ENCODE measurements at regions not wholly inside any gene's neighbourhood (a gene's known extent, or its start where the extent isn't known, plus 50 kb on each side); places are given as distances from the start of the nearest gene placed in this dataset.

GRCh38 chr1:29671446-29672356 is 435.4 kb downstream of the PTPRU start:
- no peak for DNase-seq (ENCODE audit: low spot score)

DNA sequence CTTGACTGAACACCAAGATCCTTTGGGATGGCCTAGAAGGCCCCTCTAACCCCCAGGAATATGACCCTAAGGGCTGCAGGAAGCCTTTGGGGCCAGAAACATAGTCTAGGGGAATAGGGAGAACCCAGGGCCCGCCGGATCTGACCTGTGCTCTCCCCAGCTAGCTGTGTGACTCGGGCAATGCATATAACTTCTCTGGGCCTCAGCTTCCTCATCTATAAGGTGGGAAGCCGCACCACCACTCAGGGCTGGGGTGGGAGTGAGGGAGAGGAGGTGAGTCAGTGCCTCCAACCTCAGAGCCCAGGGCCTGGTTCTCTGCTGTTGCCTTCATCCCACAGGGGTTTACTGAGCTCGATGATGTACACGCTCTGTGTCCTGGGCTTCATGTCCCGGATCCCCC is 434.4 kb downstream of the PTPRU start:
- DNase-seq (ENCODE audit: low spot score) = no peak

DNA sequence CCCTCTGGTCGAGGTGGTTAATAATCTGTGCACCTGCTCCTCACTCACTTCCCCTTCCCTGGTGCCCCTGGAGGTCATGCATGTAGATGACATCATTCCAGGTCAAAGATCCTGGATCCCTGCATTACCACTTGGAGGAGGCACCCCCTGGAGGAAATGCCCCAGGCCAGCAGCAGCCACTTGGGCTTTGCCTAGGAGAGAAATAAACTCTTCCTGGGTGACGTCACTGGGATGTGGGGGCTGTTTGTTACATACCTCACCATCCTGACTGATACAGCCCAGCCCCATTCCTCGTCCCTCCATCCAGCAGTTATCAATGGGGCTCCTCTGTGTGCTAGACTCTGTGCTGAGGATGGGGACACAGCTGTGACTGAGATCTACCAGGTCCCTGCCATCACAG is 433.6 kb downstream of the PTPRU start:
- no peak for DNase-seq (ENCODE audit: low spot score)

DNA sequence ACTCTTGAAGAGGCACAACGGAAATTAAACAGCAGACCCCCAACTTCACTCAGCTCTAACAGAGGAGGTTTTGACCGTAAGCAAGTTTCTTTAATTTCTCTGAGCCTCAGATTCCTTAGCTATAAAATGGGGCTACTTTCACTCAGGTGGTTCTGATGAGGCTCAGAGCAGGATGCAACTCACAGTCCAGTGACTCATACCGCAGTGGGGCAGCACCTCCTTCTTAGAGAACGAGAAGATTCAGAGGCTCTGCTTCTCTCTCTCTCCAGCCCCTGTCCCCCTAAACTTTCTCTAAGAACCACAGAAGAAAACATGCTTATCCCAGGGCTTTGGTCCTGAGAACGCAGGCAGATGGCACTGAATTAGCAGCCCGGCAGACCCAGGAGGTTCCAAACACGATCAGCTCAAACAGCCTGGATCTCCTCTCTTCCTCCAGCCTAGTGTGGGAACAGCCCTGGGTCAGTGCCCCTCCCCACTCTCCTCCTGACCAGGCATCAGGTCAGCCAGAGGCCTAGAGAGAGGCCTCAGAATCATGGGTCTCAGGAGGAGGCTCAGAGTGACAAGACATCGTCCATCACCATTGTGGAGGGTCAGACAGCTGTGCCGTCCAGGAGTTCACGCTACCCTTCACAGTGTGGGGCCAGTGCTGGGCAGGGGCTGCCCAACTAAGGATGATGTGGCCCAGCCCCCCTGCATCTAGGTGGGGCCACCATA is 433.0 kb downstream of the PTPRU start:
- DNase-seq (ENCODE audit: low spot score) = no peak

DNA sequence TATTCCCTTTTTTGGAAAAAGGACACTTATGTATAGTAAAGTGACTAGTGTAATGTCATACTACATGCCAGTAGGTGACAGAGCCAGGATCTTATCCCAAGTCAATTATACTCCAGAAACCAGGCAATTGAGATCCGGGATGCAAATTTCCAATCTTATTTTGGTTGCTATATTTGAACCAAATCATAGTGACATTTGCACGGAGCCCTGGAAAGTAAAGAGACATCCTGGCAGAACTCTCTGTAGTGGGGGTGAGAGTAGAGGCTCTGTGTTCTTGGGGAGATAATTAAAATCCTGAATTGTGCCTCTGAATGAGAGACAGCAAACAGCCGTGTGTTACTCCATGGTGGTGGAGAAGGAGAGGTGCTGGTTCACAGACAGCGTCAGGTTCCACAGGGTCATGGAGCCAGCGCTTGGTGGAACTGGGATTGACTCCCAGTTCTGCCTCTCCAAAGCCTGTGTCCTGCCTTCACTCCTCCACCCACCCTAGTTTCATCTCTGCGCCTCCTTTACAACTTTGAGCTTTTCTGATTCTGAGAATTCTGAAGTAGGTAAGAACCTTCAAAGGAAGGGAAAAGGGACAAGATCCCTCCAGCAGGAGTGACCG is 432.3 kb downstream of the PTPRU start:
- DNase-seq (ENCODE audit: low spot score) = no peak

- DNase-seq (ENCODE audit: low spot score) = no peak
Measured at GRCh38 chr1:29667951-29668350, 431.6 kb downstream of the PTPRU start.

- DNase-seq (ENCODE audit: low spot score) = no peak
Measured at GRCh38 chr1:29664711-29665110, 428.4 kb downstream of the PTPRU start.

GRCh38 chr1:29658688-29659087 is 422.4 kb downstream of the PTPRU start:
- no peak for DNase-seq (ENCODE audit: low spot score)

DNA sequence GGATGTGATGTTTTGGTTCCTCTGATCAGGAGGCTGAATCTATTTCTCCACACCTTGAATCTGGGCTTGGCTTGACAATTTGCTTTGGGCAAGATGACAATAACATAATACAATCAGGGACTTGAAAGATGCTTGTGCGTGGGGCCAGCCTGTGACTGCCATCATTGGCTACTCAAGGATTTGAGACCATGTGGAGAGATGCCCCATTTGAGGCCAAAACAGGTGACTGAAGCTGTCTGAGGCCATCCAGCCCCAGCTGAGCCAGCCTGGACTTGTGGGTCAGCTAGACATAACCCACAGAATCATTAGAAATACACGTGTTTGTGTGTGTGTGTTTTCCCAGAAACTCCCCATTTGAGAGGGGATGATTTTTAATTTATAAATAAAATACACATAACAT is 421.5 kb downstream of the PTPRU start:
- DNase-seq (ENCODE audit: low spot score) = no peak

DNA sequence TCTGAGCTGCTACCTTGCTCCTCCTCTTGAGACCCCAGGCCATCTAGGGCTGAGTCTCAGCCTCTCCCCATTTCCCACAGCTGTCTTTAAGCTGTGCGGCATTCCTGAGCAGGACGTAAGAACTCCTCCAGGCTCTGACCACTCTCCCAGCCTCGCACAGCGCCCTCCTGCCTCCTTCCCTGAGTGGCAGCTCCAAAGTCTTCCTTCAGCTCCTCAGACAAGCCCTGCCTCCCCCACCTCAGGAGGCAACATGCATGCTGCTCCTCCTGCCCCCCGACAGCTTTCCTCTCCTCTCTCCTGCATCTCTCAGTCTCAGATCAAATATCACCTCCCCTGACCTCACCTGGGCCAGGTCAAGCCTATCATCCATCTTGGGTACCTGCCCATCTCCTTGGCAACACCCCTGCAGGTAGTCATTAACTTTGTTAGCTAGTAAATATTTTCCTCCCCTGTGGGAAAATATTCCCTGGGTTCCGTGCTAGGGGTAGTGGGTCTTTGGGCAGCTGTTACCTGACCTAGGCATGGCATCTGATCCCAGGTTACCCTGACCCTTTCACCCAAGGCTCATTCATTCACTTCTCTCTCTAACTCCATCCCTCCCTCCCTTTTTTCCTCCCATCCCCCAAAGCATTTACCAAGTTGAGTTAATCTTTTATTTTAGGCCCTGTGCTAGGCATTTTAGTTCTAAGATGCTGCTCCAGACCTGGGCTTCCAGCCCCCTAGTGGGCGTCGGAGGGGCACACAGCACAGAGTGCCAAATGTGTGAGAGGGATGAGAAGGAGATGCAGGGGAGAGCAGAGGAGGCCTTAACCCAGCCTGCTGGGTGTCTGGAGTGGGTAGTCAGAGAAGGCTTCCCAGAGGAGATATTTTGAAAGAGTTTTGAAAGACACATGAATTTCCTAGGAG is 419.9 kb downstream of the PTPRU start:
- peak; percentile 4 for DNase-seq (ENCODE audit: low spot score)

- DNase-seq (ENCODE audit: low spot score) = no peak
Measured at GRCh38 chr1:29655145-29655544, 418.8 kb downstream of the PTPRU start.

DNA sequence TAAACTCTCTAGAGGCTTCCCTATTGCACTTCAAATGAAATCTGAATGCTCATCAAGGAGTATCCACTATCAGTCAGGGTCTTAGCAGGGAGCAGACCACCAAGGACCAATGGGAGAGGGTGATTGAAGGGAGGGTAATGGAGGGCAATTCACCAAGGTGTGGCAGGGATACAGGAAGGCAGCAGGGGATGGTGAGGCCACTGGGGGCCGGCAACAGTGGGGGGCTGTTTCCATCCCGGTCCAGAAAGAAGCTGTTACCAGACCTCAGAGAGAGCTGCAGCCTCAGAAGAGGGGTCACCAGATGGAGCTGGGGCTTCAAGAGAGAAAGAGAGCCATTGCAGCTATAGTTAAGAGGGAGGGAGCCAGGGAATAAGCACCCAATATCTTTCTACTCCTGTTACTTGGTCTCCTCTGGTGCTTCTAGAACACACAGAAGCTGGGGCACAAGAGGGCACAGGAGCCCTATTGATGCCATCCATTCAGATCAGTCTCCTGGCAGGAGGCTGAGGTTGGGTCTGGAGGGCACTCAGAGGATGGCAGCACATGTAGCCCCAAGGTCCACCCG is 417.6 kb downstream of the PTPRU start:
- DNase-seq (ENCODE audit: low spot score) = no peak

GRCh38 chr1:29653034-29653810 is 416.9 kb downstream of the PTPRU start:
- DNase-seq (ENCODE audit: low spot score) = no peak

DNA sequence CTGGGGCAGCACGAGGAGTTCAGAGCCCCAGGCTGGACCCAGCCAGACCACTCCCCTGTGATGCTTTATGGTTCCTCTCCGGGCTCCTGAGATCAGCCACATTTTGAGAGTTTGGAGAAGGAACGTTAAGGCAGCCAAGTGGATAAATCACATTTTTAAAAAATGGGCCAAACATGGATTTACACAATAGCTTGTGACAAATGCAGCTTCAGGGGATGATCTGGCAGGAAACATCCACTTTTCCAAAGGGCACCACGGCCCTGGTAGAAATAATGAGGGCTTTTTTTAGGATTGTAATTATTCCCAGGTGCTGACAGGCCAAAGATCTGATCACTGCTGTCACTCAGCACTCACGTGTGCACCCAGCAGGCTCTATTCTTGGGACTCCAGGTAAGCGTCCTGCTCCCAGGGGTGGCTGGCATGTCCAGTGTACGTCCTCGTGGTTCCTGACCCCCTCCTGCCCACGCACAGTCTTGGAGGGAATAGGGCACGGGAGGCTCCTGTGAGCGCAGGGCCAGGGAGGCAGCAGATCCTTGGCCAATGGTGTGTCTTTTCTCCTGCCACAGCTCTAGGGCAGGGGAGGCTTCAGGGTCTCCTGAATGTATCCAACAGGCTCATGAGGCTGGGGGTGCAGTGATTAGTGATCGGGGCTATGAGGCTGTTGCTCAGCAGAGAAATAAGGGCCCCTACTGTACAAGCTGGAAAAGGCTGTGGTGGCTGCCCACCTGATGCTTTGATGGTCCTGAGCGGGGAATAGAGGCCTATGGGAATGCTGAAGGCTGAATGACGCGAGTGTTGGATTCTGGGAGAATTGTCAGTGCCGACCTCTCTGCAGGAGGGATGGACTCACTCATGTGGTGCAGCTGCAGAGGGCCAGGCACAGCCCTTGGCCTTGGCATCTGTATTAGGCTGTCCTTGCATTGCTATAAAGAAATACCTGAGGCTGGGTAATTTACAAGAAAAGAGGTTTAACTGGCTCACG is 415.7 kb downstream of the PTPRU start:
- no peak for DNase-seq (ENCODE audit: low spot score)

DNA sequence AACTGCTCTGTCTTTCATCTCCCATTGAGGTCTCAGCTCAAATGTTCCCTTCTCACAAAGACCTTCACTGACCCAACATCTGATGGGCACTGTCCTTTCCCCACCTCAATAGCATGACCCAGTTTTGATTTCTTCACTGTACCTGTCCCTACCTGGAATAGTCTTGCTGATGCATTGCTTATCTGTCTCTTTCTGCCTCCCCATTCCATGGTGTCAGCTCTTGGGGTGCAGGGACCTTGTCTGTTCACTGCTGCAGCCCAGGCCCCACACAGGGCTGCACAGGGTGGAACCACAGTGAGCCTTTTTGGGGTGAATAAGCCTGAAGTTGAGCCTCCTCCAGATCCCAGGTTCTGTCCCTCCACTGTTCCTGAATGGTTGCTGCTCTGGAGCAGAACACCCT is 414.9 kb downstream of the PTPRU start:
- DNase-seq (ENCODE audit: low spot score) = no peak

GRCh38 chr1:29650476-29650875 is 414.2 kb downstream of the PTPRU start:
- no peak for DNase-seq (ENCODE audit: low spot score)

DNA sequence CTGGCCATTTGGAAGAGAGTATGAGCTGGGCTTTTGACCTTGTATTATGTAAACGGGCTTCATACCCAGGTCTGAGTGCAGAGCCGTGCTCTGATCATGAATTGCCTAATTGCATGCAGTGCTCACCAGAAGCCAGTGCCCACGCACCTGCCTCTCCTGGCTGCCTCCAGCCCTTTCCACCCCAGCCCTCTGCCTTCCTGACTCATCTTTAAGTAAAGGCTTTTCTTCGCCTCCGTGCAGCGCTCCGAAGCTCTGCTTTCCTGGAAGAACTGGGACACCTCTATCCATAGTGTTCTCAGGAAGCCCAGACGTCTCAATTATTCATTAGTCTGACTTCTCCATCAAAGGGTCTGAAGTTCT is 413.7 kb downstream of the PTPRU start:
- DNase-seq (ENCODE audit: low spot score) = no peak

DNA sequence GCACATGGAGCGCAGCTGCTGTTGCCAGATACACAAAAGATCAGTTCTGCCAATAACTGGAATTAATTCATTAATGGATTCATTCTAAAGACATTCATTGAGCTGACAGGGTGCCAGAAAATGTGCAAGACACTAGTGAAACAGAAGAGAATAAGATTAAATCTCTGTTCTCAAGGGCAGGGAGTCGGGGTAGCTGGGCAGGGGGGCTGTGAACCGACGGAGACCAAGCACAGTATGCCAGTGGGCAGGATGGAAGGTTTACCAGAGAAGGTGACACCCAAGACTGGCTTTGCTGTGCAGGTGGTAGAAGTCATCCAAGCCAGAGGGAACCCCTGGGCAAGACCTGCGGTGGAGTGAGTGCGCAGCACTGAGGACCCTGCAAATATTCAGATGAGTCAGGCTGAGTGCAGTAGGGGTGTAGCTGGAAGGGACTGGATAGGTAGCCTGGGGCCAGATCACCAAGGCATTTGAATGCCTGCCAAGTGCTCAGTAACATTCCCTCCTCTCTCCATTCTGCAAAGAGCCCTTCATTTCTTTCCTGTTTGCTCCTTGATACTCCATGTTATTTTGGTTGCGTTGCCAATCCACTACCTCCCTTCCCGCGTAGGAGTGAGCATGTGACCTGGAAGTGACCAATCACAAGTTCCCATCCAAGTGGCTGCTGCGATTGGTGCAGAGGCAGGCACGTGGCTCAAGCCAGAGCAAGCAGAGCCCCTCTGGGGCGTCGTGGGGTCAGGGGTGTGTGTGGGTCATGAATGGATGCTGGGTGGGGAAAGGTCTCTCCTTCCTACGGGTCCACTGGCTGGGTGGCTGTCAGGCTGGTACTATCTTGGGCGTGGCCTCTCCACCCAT is 413.1 kb downstream of the PTPRU start:
- DNase-seq (ENCODE audit: low spot score) = no peak

DNA sequence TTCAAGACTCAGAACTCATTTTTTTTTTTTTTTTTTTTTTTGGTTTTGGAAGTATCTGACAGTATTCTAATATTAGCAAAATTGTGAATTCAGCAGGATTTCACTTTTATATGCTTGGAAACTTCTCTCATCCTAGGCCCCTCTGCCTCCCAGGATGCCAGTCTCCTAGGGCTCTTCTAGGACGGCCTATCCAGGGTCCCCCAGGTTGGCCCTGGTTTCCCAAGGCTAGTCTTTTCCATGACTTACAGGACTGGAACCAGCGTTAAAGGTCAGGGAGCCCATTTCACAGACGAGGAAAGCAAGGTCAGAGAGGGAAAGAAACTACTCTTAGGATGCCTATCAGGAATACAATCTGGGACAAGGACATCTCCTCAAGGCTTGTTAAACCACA is 412.5 kb downstream of the PTPRU start:
- DNase-seq (ENCODE audit: low spot score) = no peak
